GM19468 (cell line): ENCODE measurements at regions not wholly inside any gene's neighbourhood (a gene's known extent, or its start where the extent isn't known, plus 50 kb on each side); places are given as distances from the start of the nearest gene placed in this dataset.

Experiments used
- ATAC-seq: cut with Tn5 transposase; IDR thresholded peaks from one replicate; pipeline ENCODE4 v1.9.1; 2021; ENCODE audit warnings: mild to moderate bottlenecking, moderate library complexity, moderate number of reproducible peaks; ENCODE audit not compliant: unreplicated experiment; ENCODE audit errors: extremely low read depth

DNA sequence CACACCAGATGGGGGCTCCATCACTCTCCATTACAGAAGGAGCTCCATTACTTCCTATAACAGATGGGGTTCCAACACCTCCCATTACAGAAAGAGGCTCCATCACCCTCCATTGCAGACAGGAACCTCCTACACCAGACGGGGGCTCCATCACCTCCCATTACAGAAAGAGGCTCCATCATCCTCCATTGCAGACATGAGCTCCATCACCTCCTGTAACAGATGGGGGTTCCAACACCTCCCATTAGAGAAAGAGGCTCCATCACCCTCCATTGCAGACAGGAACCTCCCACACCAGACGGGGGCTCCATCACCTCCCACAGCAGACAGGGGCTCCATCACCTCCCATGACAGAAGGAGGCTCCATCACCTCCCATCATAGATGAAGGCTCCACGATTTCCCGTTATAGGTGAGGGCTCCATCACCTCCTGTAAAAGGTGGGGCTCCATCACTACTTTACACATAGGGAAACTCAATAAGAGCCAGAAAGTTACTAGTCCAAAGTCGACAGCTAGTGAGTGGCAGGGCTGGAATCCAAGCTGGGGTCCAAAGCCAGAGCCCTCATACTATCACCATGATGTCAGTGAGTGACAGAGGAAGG is 224.8 kb downstream of the RBFOX3 start:
- no peak for ATAC-seq

GRCh38 chr17:79382313-79382712 is 228.5 kb downstream of the RBFOX3 start:
- no peak for ATAC-seq

GRCh38 chr17:79379700-79380445 is 231.0 kb downstream of the RBFOX3 start:
- no peak for ATAC-seq

DNA sequence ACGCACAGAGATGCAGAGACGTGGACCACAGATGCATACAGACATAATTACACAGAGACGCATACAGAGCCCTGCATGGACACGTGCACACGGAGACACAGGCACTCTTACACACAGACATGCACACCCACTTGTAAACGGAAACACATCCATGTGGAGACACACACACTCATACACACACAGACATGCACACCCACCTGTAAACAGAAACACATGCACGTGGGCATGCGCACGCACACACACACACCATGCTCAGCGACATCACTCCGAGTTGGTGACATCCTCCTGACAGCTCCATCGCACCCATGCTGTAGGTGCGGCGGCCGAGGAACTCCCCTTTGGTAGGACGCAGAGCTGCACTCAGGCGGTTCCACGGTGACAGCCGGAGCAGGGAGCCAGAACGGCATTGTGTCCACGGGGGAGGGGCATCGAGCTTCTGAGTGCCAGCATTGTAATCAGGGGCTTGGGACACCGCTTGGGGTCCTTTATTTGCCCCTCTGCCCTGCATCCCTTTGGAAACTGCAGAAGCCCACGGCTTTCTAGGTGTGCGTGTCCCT is 233.5 kb downstream of the RBFOX3 start:
- ATAC-seq, result no peak

DNA sequence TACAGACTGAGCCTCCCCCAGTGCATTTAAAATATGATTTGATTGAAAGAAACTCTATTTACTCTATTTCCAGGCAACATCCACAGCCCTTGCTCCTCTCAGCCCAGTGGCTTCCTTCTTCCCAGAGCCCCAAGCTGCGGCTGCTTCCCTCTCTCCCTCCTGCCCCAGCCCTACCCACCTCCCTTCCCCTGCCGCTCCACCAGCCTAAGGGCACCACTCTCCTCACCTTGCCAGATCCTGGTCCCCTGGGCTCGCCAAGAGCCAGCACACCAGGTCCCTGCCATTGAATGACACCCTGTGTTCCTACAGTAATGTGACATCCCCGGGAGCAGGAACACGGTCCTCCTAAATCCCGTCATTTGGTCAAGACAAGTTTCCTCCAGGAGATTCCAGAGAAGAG is 236.0 kb downstream of the RBFOX3 start:
- no peak for ATAC-seq

GRCh38 chr17:79374087-79374689 is 236.7 kb downstream of the RBFOX3 start:
- ATAC-seq, result no peak

DNA sequence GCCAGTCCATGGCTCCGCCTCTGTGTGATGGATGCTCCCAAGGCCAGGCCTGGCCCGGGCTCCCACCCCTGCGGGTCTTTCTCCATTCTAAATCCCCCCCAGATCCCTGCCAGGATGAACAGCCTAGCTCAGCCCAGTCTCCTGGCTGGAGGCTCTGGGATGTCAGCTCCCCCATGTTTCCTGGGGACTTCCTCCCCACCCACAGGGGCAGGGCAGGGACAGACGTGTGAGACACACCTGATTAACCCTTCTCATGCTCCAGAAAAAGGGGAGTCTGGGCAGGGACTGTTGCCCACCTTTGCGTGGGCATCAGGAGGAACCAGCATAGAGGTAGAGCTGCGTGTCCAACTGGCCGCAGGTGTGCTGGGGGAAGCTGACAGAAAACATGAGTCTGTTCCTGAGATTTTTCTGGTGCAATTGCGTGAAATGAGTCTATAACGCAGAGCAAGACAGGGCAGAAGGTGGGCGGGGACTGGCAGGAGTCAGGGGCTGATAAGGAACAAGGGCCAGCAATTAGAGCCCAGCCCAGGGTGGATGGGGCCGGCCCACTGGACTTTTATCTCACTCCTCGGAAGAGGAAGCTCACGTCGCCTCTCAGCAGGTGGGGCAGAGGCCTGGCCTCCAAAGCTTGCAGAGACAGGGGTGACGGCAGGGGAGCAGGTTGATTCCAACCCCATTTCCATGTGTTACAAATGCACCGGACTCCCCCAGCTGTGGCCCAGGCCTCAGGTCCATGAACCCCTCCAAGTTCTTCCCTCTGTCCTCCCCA is 238.2 kb downstream of the RBFOX3 start:
- no peak for ATAC-seq

- no peak for ATAC-seq
Observed at GRCh38 chr17:79371984-79372383, 238.9 kb downstream of the RBFOX3 start.

- ATAC-seq, result no peak
Observed at GRCh38 chr17:79370594-79370993, 240.3 kb downstream of the RBFOX3 start.

GRCh38 chr17:79370126-79370525 is 240.7 kb downstream of the RBFOX3 start:
- no peak for ATAC-seq

DNA sequence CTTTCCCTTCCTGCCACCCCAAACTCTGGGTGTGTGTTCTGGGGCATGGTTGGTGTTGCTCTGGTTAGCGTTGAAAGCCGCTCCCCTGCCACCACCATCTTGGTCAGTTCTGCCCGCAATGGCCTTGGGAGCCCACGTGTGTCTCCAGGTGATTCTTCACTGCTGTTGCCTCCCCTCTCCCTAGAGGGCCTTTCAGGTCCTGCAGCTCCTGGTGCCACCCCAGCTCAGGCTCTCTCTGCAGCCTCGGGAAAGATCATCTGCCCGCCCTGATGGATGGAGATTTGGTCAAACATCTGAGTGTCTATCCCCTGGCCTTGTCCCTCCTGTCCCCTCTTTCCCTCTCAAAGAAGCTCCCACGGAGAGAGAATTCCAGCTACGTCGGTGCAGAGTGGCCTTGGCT is 241.3 kb downstream of the RBFOX3 start:
- no peak for ATAC-seq

DNA sequence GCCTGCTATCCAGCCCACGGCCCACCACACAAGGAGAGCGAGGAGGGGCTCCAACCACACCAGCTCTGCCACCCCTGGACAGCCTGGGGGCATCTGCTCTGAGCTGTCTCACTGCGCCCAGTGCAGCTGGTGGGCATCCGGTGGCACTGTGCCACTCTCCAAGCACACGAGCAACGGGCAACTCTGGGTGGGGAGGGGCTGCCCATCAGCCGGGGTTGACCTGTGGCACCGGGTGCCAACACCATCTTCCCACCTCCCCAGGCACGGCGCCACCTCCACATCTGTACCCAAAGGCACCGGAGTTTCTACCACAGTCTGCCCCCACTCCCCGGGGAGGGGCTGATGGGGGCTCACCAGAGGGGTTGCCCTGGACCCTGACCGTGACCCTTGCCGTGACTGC is 241.8 kb downstream of the RBFOX3 start:
- no peak for ATAC-seq

- ATAC-seq, result no peak
Observed at GRCh38 chr17:79368521-79368920, 242.3 kb downstream of the RBFOX3 start.

DNA sequence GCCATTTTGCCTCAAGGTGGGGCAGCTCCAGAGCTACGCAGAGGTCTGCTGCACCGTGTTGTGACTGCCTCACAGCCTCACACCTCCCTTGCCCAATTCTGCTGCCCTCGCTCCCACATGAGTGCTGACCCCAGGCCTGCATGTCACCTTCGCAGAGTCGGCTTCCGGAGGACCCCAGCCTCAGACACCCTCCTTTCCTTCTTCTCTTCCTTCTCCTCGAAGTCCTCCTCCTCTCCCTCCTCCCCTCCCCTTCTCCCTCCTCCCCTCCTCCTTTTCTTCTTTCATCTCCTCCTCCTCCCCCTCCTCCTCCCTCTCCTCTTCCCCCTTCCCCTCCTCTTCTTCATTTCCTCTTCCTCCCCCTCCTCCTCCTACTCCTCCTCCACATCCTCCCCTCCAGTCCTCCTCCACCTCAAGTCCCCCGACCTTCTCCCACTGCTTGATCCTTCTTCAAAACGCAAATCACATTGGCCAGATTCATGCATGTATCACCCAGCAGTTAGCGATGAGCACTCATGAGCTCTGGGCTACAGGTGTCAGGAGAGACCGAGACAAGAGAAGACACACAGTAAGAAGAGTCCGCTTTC is 243.8 kb downstream of the RBFOX3 start:
- ATAC-seq, result no peak

- no peak for ATAC-seq
Observed at GRCh38 chr17:79365836-79366770, 244.7 kb downstream of the RBFOX3 start.

- no peak for ATAC-seq
Observed at GRCh38 chr17:79365351-79365750, 245.5 kb downstream of the RBFOX3 start.

DNA sequence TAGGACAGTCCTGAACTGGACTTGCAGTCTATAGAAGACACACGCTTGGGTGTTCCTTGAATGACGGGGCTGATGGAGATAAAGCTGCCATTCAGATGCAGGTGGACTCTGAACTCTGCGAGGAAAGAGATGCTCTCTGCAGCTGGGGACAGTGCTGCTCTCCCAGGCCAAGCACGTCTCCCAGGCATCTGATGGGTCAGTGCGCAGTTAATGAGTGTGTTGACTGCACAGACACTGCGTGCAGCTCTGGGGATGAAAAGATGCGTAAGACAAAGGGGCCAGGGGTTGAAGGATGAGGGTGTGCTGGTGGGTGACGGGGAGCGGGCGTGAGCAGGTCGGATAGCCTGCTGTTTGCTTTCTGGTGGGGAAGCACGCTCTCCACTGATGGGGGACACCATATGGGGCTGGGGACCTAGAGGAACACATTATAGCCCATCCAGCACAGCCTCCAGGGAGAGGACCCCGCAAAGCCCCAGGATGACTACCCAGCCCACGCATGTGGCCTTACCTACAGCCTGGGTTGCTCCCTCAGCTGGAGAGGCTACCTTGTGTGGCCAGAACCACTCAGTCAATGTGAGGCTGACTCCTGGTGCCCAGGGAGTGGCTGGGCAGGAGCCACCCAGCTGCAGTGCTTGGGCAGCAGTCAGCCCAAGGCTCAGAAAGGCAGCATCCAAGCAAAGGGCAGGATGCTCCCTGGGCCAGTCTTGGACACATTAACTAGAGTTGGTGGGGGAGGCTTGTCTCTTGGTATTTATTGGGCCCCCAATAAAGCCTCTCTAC is 246.3 kb downstream of the RBFOX3 start:
- ATAC-seq, result no peak

DNA sequence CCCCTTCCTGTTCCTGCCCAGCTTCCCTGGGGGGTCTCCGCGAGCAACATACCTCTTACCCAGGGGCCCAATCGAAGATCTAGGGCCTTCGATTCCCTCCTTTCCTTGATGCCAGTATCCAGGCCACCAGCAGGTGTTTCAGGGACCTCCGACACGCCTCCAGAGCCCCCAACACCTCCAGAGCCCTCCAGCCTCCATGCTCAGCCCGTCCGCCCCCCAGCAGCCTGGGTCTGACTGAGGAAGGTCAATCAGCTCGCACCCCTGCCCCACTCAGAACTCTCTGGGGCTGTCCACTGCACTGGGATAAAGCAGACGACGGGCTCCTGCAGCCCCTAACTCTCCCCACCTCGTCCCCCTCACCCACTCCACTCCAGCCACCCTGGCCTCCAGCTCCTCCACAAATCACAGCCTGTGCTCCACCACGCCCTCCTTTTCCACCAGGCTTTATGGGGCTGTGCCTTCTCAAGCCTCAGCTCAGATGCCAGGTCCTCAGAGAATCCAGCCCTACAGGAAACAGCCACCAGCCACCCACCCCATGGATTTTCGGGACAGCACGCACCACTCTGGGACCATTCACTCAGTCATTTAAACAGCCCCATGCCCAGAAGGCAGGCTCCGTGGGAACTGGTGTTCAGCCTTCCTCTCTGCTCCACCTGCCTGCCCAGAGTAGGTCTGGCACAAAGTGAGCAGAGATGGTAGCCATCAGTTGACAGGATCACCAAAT is 247.1 kb downstream of the RBFOX3 start:
- no peak for ATAC-seq
